HFFc6 (cell line): ENCODE measurements at regions not wholly inside any gene's neighbourhood (a gene's known extent, or its start where the extent isn't known, plus 50 kb on each side); places are given as distances from the start of the nearest gene placed in this dataset.

Experiments used
- DNase-seq: peaks from one replicate; pipeline ENCODE4 v3.0.0-alpha.2; 2018
- H3K27ac Mint-ChIP-seq: 2 replicates; pipeline ENCODE4 v1.8.0; 2020; ENCODE audit warnings: mild to moderate bottlenecking, mixed read lengths
- H3K27me3 Mint-ChIP-seq: 2 replicates; pipeline ENCODE4 v1.8.0; 2021; ENCODE audit warnings: mild to moderate bottlenecking, moderate library complexity, mixed read lengths; ENCODE audit not compliant: insufficient read depth
- H3K36me3 Mint-ChIP-seq: 2 replicates; pipeline ENCODE4 v1.8.0; 2021; ENCODE audit warnings: low read depth, mixed read lengths
- H3K4me1 Mint-ChIP-seq: 2 replicates; pipeline ENCODE4 v1.8.0; 2020; ENCODE audit warnings: low read depth, mixed read lengths
- H3K4me3 Mint-ChIP-seq: 2 replicates; pipeline ENCODE4 v1.8.0; 2020; ENCODE audit warnings: mild to moderate bottlenecking, moderate library complexity, mixed read lengths
- H3K9me3 Mint-ChIP-seq: 2 replicates; pipeline ENCODE4 v1.8.0; 2020; ENCODE audit warnings: mild to moderate bottlenecking, mixed read lengths
- TF ChIP-seq, protein P1 (sequence below): fragments of 200-600 bp; sonication (generic); IDR thresholded peaks from 2 replicates; pipeline ENCODE4 v1.5.0; 2021; ENCODE audit warnings: antibody characterized with exemption, mild to moderate bottlenecking

DNA sequence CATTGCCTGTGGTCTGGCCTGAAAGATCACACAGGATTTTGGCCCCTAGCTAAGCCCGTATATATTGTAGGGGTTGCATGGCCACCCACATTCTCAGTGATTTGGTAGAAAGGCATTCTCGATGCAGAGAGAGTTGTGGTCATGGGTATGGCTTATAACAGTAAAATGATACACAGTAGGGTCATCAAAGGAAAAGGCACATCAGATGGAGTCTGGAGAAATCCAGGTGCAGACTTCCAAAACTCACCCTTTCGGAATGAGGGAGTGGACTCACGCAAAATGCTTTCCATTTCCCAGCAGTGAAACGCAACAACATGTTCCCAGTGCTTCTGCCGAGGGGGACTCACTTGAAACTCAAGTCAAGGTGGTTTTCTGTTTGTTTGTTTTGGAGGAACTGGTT lies 802.5 kb upstream of the SLITRK1 start:
- H3K27ac Mint-ChIP-seq, result no peak overlapping the region; the same call in 1 of the 2 replicates
- H3K4me1 Mint-ChIP-seq, result peaks cover 44% of the 10 kb centered on the region
- H3K36me3 Mint-ChIP-seq, result peaks cover 10% of the 10 kb centered on the region
- peak overlapping the region; percentile 61; the same call in 1 of the 2 replicates for H3K4me3 Mint-ChIP-seq
- TF ChIP-seq, protein P1, sequence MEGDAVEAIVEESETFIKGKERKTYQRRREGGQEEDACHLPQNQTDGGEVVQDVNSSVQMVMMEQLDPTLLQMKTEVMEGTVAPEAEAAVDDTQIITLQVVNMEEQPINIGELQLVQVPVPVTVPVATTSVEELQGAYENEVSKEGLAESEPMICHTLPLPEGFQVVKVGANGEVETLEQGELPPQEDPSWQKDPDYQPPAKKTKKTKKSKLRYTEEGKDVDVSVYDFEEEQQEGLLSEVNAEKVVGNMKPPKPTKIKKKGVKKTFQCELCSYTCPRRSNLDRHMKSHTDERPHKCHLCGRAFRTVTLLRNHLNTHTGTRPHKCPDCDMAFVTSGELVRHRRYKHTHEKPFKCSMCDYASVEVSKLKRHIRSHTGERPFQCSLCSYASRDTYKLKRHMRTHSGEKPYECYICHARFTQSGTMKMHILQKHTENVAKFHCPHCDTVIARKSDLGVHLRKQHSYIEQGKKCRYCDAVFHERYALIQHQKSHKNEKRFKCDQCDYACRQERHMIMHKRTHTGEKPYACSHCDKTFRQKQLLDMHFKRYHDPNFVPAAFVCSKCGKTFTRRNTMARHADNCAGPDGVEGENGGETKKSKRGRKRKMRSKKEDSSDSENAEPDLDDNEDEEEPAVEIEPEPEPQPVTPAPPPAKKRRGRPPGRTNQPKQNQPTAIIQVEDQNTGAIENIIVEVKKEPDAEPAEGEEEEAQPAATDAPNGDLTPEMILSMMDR, result no peak
- no peaks in the 10 kb centered on the region; the same call in 1 of the 2 replicates for H3K27me3 Mint-ChIP-seq
- H3K9me3 Mint-ChIP-seq, result no peaks in the 10 kb centered on the region
- no peak for DNase-seq

DNA sequence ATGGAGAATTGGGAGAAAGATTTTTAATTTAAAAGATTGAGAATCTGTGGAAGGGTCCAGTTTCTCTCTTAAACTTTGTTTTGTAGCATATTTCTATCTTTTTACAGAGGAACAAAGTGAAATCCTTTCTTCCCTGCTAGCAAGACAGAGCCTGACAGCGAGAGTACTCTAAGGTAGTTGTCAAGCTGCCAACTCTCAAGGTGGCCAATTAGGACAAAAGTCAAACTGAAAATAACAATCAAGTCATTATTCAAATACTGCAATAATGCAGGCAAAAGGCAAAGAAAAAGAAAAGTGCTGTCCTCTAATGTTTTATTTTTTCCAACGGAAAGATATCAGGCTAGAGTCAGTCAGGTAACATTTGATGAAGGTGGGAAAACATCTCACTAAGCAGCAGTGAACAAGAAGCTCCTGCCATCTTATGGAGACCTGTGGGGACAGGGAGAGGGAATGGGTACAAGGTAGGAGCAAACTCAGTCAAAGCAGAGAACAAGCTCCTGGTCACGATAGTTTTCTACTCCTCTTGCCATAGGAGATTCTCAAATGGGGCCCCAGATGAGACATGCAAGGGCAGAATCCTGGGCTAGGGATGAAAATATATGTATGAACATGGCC lies 801.9 kb upstream of the SLITRK1 start:
- Mint-ChIP-seq H3K4me3 (peak overlapping the region; percentile 61; the same call in 1 of the 2 replicates), H3K27ac (peak overlapping the region; percentile 32; the same call in 1 of the 2 replicates), H3K4me1 (peaks cover 44% of the 10 kb centered on the region), H3K36me3 (peaks cover 14% of the 10 kb centered on the region), H3K27me3 (no peaks in the 10 kb centered on the region; the same call in 1 of the 2 replicates), H3K9me3 (no peaks in the 10 kb centered on the region)
- TF ChIP-seq, protein P1, result no peak
- no peak for DNase-seq

DNA sequence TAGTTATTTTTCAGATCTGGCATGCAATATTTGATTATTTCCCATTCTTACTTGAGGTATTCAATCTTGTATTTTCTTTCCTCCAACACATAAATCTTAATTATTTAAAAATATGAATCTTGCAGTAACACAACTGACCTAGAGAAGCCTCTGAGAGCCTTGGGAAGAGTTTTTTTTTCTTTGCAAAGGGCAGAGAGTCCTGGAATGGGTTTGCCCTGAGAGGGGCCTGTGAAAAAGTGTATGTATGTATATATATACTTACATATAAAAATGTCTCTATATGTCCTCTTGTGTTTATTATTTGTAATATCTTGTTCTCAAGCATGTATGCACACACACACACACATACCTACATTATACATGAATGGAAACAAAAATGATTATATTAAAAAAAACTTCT lies 801.2 kb upstream of the SLITRK1 start:
- peaks cover 51% of the 10 kb centered on the region for H3K4me1 Mint-ChIP-seq
- no peaks in the 10 kb centered on the region; the same call in 1 of the 2 replicates for H3K27me3 Mint-ChIP-seq
- peaks cover 14% of the 10 kb centered on the region for H3K36me3 Mint-ChIP-seq
- no peak overlapping the region for H3K27ac Mint-ChIP-seq
- no peak overlapping the region for H3K4me3 Mint-ChIP-seq
- TF ChIP-seq, protein P1, result no peak
- no peak for DNase-seq
- H3K9me3 Mint-ChIP-seq, result no peaks in the 10 kb centered on the region

DNA sequence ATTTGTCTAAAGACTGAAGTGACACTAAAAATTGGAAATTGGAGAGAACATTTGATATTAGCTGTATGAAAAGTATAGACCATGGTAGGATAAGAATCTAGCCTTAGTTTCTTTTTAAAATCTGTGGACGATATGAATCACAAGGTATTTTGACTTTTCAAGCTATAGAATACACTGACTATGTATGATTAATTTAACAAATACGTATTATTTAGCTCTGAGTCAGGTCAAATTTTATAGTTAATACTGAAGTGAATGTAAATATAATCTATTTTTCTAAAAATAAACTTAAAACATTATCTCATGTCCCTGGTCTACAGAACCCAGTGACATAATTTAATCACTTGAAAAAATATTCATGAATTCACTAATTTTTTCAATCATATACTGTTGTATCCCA lies 795.6 kb upstream of the SLITRK1 start:
- Mint-ChIP-seq H3K4me3 (peak overlapping the region; percentile 29; the same call in 1 of the 2 replicates), H3K27me3 (no peaks in the 10 kb centered on the region; the same call in 1 of the 2 replicates), H3K36me3 (peaks cover 9% of the 10 kb centered on the region; the same call in 1 of the 2 replicates), H3K27ac (no peak overlapping the region; the same call in 1 of the 2 replicates), H3K4me1 (peaks cover 41% of the 10 kb centered on the region), H3K9me3 (no peaks in the 10 kb centered on the region)
- DNase-seq, result no peak
- TF ChIP-seq, protein P1, result no peak

DNA sequence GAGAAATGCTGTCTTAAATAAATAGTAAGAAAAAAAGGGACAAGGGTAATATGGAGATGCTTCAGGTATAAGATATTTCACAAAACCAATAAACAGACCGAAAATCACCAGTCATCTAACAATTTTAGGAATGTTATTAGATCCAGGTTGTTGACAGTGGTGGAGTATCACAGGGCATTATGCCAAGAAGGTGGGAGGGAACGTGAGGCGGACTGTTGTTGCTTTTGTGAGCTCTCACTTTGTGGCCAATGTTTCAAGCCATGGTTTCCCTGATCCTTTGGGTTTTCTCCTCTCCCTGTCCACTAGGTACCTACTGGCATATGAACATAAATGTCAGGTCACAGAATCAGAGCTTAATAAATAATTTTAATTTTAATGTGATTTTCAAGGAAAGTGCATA lies 790.3 kb upstream of the SLITRK1 start:
- H3K4me1 Mint-ChIP-seq, result peaks cover 20% of the 10 kb centered on the region
- no peaks in the 10 kb centered on the region for H3K9me3 Mint-ChIP-seq
- H3K36me3 Mint-ChIP-seq, result no peaks in the 10 kb centered on the region
- no peaks in the 10 kb centered on the region; the same call in 1 of the 2 replicates for H3K27me3 Mint-ChIP-seq
- no peak for DNase-seq
- no peak overlapping the region for H3K27ac Mint-ChIP-seq
- H3K4me3 Mint-ChIP-seq, result no peak overlapping the region
- TF ChIP-seq, protein P1, result no peak
